ENCODE measurements at regions not wholly inside any gene's neighbourhood (a gene's known extent, or its start where the extent isn't known, plus 50 kb on each side); places are given as distances from the start of the nearest gene placed in this dataset.

GRCh38 chr3:86244905-86245304 lies 746.0 kb downstream of the VGLL3 start:
- no peak for ATAC-seq (ENCODE audit: low read depth)
- CTCF ChIA-PET, result no interaction called here
- in situ Hi-C loops (cut with MboI; ENCODE audit: low sequenced_read_pairs), result no loop called here

More at GRCh38 chr3:86244905-86245304, 746.0 kb downstream of the VGLL3 start:
- no peak overlapping the region for H3K4ac ChIP-seq (ENCODE audit: low read depth, low read length)
- WGBS, 2 experiments (ENCODE audit: extremely low coverage in 2 of 2, insufficient read length in 1 of 2), result no CpG with 5 or more reads among the region's 3 CpGs
- H3K9me1 ChIP-seq (ENCODE audit: insufficient read depth, low read length), result no peaks in the 10 kb centered on the region
- dilution Hi-C loops (cut with HindIII; ENCODE audit: low sequenced_read_pairs, unreplicated experiment), result no loop called here
- intact Hi-C loops (cut with micrococcal nuclease), result no loop called here
- no peaks in the 10 kb centered on the region for H3K4me1 ChIP-seq (ENCODE audit: control insufficient read depth, insufficient read depth, low read length)
- H3K56ac ChIP-seq (ENCODE audit: extremely low read depth, insufficient read depth, low read length), result no peak overlapping the region
- no peak overlapping the region for H2BK15ac ChIP-seq (ENCODE audit: low read depth, low read length)
- DNase-seq, result no peak
- H2BK20ac ChIP-seq (ENCODE audit: low read depth, low read length), result no peak overlapping the region
- no peak overlapping the region for H4K8ac ChIP-seq (ENCODE audit: low read depth in 2 of 2, low read length in 2 of 2)
- no peak overlapping the region for H3K4me3 ChIP-seq (ENCODE audit: insufficient read depth, low read depth, low read length)
- H4K5ac ChIP-seq (ENCODE audit: low read depth, low read length), result no peak overlapping the region
- H2BK5ac ChIP-seq (ENCODE audit: low read depth, low read length, poor library complexity, severe bottlenecking), result no peak overlapping the region
- no peak overlapping the region for H3K14ac ChIP-seq (replicated peaks; ENCODE audit: low read depth, low read length)
- TF ChIP-seq CHD1 (IDR thresholded peaks at IDR 0.05; ENCODE audit: low read depth, low read length) (no peak), MXI1 (IDR thresholded peaks at IDR 0.05; ENCODE audit: borderline replicate concordance, low read depth, low read length) (no peak), NFE2L2 (IDR thresholded peaks at IDR 0.05; ENCODE audit: low read depth, low read length) (no peak), CEBPB (IDR thresholded peaks at IDR 0.05; ENCODE audit: low read depth, low read length) (no peak), CTCF (conservative IDR thresholded peaks at IDR 0.05; ENCODE audit: low read depth, low read length) (no peak), MAFK (IDR thresholded peaks at IDR 0.05; ENCODE audit: low read depth, low read length) (no peak), FOS (IDR thresholded peaks at IDR 0.05; ENCODE audit: low read depth, low read length) (no peak), RFX5 (IDR thresholded peaks at IDR 0.05; ENCODE audit: low read depth, low read length) (no peak), MAZ (IDR thresholded peaks at IDR 0.05; ENCODE audit: borderline replicate concordance, low read depth, low read length) (no peak), RAD21 (IDR thresholded peaks at IDR 0.05; ENCODE audit: low read length) (no peak)
- TF ChIP-seq, protein P1, sequence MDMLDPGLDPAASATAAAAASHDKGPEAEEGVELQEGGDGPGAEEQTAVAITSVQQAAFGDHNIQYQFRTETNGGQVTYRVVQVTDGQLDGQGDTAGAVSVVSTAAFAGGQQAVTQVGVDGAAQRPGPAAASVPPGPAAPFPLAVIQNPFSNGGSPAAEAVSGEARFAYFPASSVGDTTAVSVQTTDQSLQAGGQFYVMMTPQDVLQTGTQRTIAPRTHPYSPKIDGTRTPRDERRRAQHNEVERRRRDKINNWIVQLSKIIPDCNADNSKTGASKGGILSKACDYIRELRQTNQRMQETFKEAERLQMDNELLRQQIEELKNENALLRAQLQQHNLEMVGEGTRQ (IDR thresholded peaks at IDR 0.05; ENCODE audit: low read depth, low read length), result no peak
- no peak overlapping the region for H2AFZ ChIP-seq (replicated peaks; ENCODE audit: low read length, poor library complexity)
- no peak overlapping the region for H3K4me2 ChIP-seq (ENCODE audit: low read depth, low read length)
- H3K18ac ChIP-seq (ENCODE audit: low read depth, low read length), result no peak overlapping the region
- no peaks in the 10 kb centered on the region for H4K20me1 ChIP-seq (ENCODE audit: insufficient read depth, low read length)
- no peak overlapping the region for H4K91ac ChIP-seq (ENCODE audit: insufficient read depth, low read depth, low read length)
- H3K27me3 ChIP-seq (ENCODE audit: control insufficient read depth, insufficient read depth, low read length), result no peaks in the 10 kb centered on the region
- no peak overlapping the region for H3K27ac ChIP-seq (ENCODE audit: insufficient read depth, low read length)
- no peaks in the 10 kb centered on the region for H3K79me1 ChIP-seq (ENCODE audit: low read depth in 1 of 2, low read length in 2 of 2)
- no peaks in the 10 kb centered on the region for H3K36me3 ChIP-seq (ENCODE audit: control insufficient read depth, insufficient read depth, low read length)
- H3K9ac ChIP-seq (ENCODE audit: low read depth, low read length), result no peak overlapping the region
- H2AK9ac ChIP-seq (replicated peaks; ENCODE audit: low read depth, low read length, poor library complexity), result no peak overlapping the region
- H3K9me3 ChIP-seq (ENCODE audit: control insufficient read depth, insufficient read depth, low read length), result no peaks in the 10 kb centered on the region
- no TSS peak for BruUV-seq (replicated peaks)
- H3K23ac ChIP-seq (ENCODE audit: low read depth, low read length), result no peak overlapping the region
- H2BK120ac ChIP-seq (ENCODE audit: low read depth, low read length), result no peak overlapping the region
- H2AK5ac ChIP-seq (ENCODE audit: low read depth, low read length), result no peak overlapping the region
- POLR2A ChIA-PET (ENCODE audit: unreplicated experiment), result no interaction called here
